Colonic mucosa (tissue), 4 donors: ENCODE measurements at regions not wholly inside any gene's neighbourhood (a gene's known extent, or its start where the extent isn't known, plus 50 kb on each side); places are given as distances from the start of the nearest gene placed in this dataset.

ENCODE experiments used
- DNase-seq: peaks from one replicate; pipeline ENCODE4 v3.0.0-alpha.2; 2020
- H3K27ac ChIP-seq: fragments of 200-600 bp; one replicate; pipeline ENCODE4 v1.8.0; 2021
- H3K27me3 ChIP-seq: fragments of 200-600 bp; one replicate; pipeline ENCODE4 v1.8.0; 2021
- H3K36me3 ChIP-seq: fragments of 200-600 bp; one replicate; pipeline ENCODE4 v1.8.0; 2021
- H3K4me1 ChIP-seq: fragments of 200-600 bp; one replicate; pipeline ENCODE4 v1.8.0; 2021; ENCODE audit warnings: mild to moderate bottlenecking
- H3K4me3 ChIP-seq: fragments of 200-600 bp; one replicate; pipeline ENCODE4 v1.8.0; 2021
- H3K9ac ChIP-seq, 2 donors: one replicate each; pipeline ENCODE4 v1.7.0; 2013; ENCODE audit warnings: control low read depth in 2 of 2, low read depth in 2 of 2, low read length in 2 of 2
- H3K9me3 ChIP-seq: fragments of 200-600 bp; one replicate; pipeline ENCODE4 v1.8.0; 2021
- intact Hi-C: fragments of 100-400 bp; cut with DNase I; formaldehyde crosslinking; loops from one replicate; pipeline ENCODE4 v1.14.1; 2022
- TF ChIP-seq, protein P1 (sequence below): fragments of 200-600 bp; IDR thresholded peaks from one replicate; pipeline ENCODE4 v1.8.0; 2022; ENCODE audit warnings: antibody characterized with exemption, mild to moderate bottlenecking
- donor health status: healthy.
- donor health status: DM: no; HTN: no; CAD: no.
- donor health status: DM: no; HTN: no; CAD: no.

DNA sequence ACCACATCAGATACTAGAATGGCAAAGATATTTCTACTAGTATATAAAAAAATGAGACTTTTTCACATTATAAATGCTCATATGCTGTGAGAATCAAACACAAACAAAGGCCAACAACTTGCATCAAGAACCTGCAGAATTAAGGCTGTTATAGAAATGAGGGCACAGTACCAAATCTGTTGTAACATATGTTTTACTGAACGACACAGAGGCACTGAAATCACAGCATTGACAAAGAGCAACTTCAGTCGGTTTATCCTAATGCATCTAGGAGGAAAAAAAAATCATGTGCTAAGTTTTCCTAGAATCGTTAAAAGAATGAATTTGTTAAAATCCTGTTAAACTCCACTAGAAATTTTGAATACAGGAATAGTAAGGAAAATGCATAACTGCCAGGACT lies 617.4 kb upstream of the NETO1 start:
- Histone ChIP-seq H3K4me3 (no peak overlapping the region), H3K9me3 (no peaks in the 10 kb centered on the region), H3K36me3 (no peaks in the 10 kb centered on the region), H3K27me3 (no peaks in the 10 kb centered on the region), H3K9ac (no peak overlapping the region), H3K4me1 (no peaks in the 10 kb centered on the region), H3K27ac (no peak overlapping the region)
- DNase-seq = no peak
- TF ChIP-seq, protein P1, sequence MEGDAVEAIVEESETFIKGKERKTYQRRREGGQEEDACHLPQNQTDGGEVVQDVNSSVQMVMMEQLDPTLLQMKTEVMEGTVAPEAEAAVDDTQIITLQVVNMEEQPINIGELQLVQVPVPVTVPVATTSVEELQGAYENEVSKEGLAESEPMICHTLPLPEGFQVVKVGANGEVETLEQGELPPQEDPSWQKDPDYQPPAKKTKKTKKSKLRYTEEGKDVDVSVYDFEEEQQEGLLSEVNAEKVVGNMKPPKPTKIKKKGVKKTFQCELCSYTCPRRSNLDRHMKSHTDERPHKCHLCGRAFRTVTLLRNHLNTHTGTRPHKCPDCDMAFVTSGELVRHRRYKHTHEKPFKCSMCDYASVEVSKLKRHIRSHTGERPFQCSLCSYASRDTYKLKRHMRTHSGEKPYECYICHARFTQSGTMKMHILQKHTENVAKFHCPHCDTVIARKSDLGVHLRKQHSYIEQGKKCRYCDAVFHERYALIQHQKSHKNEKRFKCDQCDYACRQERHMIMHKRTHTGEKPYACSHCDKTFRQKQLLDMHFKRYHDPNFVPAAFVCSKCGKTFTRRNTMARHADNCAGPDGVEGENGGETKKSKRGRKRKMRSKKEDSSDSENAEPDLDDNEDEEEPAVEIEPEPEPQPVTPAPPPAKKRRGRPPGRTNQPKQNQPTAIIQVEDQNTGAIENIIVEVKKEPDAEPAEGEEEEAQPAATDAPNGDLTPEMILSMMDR = no peak
- intact Hi-C loops = no loop called here

DNA sequence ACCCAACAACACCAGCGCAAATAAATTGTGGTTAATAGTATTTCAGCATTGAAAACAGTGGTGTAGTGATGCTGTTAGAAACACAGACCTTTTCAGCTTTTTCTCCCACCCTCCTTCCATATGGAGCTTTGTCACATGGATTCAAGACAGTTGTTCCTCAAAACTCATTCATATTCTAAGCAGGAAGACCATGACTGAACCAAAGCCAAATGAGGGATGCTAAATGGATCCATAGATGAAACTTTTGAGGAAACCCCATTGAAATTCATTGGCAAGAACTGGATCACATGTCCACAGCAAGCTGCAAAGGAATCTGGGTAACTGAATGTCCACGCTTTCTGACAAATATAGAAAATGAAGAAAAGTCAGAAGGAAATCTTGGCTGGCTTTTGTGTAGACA lies 615.1 kb upstream of the NETO1 start:
- no peak overlapping the region for H3K4me3 ChIP-seq
- TF ChIP-seq, protein P1 = no peak
- intact Hi-C loops = no loop called here
- no peaks in the 10 kb centered on the region for H3K9me3 ChIP-seq
- H3K4me1 ChIP-seq = no peaks in the 10 kb centered on the region
- no peak overlapping the region for H3K9ac ChIP-seq
- H3K27ac ChIP-seq = no peak overlapping the region
- DNase-seq = no peak
- H3K27me3 ChIP-seq = no peaks in the 10 kb centered on the region
- no peaks in the 10 kb centered on the region for H3K36me3 ChIP-seq

DNA sequence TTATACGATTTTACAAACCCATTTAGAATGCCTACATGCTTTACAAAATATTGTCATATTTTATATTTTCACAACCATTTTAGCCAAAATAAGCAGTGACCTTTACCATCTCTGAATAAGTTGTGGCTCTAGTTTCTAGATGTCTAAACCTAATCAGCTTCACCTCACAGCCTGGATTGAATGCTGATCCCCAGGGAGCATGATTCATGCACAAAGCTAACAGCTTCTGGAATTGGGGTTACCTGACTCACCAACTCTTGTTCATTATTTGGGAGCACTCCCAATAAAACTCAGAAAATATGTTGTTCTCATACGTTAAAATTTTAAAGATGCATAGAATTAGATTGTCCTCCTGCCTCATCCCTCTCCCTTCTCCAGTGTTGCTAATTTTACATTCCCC lies 611.7 kb upstream of the NETO1 start:
- intact Hi-C loops = no loop called here

DNA sequence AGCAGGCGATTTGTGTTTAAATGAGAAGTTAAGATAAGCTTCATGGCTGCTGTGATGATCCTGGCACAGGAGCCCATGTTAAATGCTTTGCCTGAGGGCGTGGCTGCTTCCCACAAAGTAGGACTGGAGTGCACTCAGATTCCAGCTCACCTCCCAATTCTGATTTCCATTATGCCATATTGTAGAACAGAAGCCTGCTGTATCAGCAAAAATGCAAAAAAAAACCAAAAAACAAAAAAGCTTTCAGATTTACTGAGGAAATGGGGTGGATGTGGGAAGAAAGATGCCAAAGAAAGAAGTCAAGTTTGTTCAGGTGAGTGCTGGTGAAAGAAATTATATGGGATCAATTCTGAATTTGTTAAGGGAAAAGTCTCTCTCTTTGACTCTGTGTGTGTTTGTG lies 610.4 kb upstream of the NETO1 start:
- no peak for DNase-seq
- Histone ChIP-seq H3K27me3 (no peaks in the 10 kb centered on the region), H3K9ac (no peak overlapping the region), H3K4me3 (no peak overlapping the region), H3K36me3 (no peaks in the 10 kb centered on the region), H3K9me3 (no peaks in the 10 kb centered on the region), H3K4me1 (no peaks in the 10 kb centered on the region), H3K27ac (no peak overlapping the region)
- TF ChIP-seq, protein P1 = no peak
- intact Hi-C loops = no loop called here

More for the DNA sequence above, 611.7 kb upstream of the NETO1 start:
- Histone ChIP-seq H3K9ac (no peak overlapping the region), H3K9me3 (no peaks in the 10 kb centered on the region), H3K27me3 (no peaks in the 10 kb centered on the region), H3K27ac (no peak overlapping the region), H3K4me3 (no peak overlapping the region), H3K4me1 (no peaks in the 10 kb centered on the region), H3K36me3 (no peaks in the 10 kb centered on the region)
- TF ChIP-seq, protein P1 = no peak
- DNase-seq = no peak

DNA sequence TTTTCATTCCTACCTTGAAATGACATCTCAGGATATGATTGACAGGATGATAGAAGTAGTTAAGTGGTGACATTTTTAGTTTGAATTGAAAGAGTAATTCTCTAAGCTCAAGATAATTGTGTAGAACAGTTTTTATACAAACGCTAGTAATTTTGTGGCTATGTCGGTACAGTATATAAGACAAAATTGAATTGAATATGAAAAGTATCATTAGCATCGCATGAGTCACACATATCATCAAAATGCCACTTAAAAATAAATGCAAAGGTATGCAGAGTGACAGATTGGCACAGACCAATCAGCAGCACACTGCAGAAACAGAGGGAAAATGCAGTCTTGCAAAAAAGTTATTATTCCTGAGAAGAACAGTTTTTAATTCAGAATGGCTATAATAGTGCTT lies 608.2 kb upstream of the NETO1 start:
- no peaks in the 10 kb centered on the region for H3K27me3 ChIP-seq
- H3K9me3 ChIP-seq = no peaks in the 10 kb centered on the region
- no peak overlapping the region for H3K4me3 ChIP-seq
- H3K4me1 ChIP-seq = no peaks in the 10 kb centered on the region
- intact Hi-C loops = no loop called here
- H3K9ac ChIP-seq = no peak overlapping the region
- no peak for DNase-seq
- TF ChIP-seq, protein P1 = no peak
- no peak overlapping the region for H3K27ac ChIP-seq
- H3K36me3 ChIP-seq = no peaks in the 10 kb centered on the region

DNA sequence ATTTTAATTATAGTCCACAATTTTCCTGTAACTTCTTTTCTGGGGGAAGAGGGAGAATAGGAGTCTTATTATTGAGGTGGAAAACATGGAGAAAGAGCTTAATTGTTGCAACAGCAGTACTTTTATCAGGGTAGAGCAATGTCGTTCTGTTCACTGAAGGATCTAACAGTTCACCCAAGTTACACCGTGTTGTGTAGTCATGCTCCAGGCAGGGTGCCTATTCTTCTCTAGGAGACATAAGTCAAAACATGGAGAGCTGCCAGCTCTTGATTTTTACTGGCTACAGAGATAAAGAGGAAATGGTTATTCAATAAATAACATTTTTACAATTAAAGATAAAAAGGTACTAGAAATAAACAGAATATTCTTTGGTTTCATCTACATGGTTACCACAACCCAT lies 594.3 kb upstream of the NETO1 start:
- TF ChIP-seq, protein P1 = no peak
- DNase-seq = no peak
- Histone ChIP-seq H3K9ac (no peak overlapping the region), H3K27me3 (no peaks in the 10 kb centered on the region), H3K4me1 (no peaks in the 10 kb centered on the region), H3K4me3 (no peak overlapping the region), H3K36me3 (no peaks in the 10 kb centered on the region), H3K27ac (no peak overlapping the region), H3K9me3 (no peaks in the 10 kb centered on the region)
- intact Hi-C loops = no loop called here
